Kidney tubule cell (primary cell): ENCODE measurements at regions not wholly inside any gene's neighbourhood (a gene's known extent, or its start where the extent isn't known, plus 50 kb on each side); places are given as distances from the start of the nearest gene placed in this dataset.
A peak's percentile ranks its signal among the peaks of the same experiment; 100 is the strongest.

Source experiments
- DNase-seq: peaks from one replicate; pipeline ENCODE4 v3.0.0-alpha.2; 2018; ENCODE audit warnings: low spot score

GRCh38 chr16:13552960-13553257, 367.0 kb upstream of the ERCC4 start:
- DNase-seq, result no peak

GRCh38 chr16:13553453-13553985, 366.4 kb upstream of the ERCC4 start:
- peak; percentile 26 for DNase-seq

DNA sequence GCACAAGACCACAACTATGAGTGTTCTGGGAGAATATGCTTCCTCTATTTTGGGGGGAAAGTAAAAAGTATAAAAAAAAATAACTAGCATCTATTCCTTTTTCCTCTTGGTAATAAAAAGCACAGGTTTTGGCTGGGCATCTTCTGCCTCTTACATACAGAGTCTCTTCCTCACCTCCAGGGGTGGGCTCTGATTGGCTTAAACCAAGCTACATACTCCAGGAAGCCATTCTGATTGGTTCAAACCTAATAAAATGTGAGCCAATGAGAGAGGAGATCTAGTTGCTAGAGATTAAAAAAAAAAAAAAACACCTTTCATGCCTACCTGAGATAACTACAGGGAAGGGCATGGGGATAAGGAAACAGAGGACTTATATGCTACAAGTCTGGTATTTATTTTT, 365.9 kb upstream of the ERCC4 start:
- no peak for DNase-seq

GRCh38 chr16:13554643-13555042, 365.3 kb upstream of the ERCC4 start:
- no peak for DNase-seq

DNA sequence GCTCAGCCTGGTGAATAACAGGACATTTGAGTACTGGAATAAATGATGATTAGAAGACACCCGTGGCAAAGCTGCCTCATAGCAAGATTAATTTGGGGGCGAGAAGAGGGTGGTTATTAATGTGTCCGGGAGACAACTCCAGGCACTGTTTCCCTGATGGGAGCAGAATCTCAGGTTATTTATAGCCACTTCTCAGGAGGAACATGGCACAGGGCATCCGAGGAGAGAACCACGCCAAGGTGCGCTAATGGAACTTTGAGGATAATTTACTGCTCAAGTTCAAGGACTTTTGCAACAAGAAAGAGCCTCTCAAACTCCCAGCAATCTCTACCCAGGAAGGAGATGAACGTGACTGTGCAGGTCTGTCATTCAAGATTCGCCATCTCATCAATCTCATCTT, 362.5 kb upstream of the ERCC4 start:
- no peak for DNase-seq

DNA sequence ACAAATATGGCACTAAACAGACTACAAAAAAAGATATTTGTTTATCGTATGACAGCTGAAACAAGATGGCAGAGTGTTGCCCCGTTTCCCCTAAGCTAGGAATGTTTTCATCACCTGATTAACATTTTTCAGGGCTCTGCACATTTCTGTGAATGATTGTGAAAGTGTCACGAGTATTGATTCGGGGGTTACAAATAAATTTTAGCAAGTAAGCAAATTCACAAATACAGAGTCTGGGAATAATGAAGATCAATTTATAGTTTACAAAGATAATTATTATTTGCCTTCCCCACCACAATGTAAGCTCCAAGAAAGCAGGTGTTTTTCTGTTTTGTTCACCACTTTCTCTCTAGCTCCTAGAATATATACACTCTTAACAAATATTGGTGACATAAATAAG, 361.2 kb upstream of the ERCC4 start:
- no peak for DNase-seq

GRCh38 chr16:13559624-13560023, 360.3 kb upstream of the ERCC4 start:
- no peak for DNase-seq

DNA sequence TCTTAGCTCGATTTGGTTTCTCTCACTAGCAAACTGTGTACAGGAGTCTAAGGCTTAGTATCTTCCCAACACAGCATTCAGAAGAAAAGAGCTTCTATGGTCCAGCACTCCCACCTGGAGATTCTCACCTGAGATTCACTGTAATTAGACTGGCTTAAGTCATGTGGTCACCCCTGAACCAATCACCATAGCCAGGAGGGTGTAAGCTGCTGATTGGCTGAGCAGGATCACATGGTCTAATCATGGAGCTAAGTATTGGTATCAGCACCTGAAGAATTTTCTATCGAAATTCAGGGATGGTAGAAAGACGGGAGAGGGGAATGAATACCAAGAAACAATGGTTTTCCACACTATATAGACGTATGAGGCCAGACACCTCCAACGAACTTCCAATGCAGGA, 359.8 kb upstream of the ERCC4 start:
- no peak for DNase-seq

GRCh38 chr16:13561291-13562070, 358.5 kb upstream of the ERCC4 start:
- no peak for DNase-seq

GRCh38 chr16:13568803-13569202, 351.2 kb upstream of the ERCC4 start:
- DNase-seq, result no peak

DNA sequence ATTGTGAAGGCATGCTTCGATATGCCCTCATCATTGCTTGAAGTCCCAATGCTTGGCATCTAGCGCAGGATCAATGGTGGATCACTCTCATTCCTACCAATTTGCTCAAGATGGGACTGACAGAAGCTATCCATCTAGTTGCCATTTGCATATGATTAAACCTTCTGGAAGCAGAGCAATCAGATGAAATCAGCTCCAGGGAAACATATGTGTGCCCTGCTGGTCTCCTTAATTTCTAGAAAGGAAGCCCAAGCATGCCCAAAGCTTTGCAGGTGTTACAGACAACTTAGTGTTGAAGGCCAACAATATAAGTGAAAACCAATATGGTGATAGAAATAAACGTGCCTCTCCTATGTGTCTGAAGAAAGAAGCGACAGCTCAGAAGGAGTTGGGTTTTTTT, 350.0 kb upstream of the ERCC4 start:
- no peak for DNase-seq

DNA sequence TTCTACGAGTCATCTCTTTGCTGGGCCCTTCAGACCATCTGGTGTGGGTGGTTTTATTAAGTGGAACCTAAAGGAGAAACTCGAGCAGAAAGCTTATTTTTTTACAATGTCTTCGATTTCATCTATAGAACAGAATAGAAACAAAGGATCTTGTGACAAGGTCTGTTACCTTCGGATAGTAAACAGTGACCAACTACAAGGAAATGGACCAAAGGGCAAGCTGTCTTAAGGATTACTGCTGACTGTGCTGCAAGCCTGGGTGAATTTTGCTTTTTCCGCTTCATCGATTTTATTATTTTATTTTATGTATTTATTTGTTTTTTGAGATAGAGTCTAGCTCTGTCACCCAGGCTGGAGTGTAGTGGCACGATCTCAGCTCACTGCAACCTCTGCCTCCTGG, 348.9 kb upstream of the ERCC4 start:
- peak; percentile 33 for DNase-seq

DNA sequence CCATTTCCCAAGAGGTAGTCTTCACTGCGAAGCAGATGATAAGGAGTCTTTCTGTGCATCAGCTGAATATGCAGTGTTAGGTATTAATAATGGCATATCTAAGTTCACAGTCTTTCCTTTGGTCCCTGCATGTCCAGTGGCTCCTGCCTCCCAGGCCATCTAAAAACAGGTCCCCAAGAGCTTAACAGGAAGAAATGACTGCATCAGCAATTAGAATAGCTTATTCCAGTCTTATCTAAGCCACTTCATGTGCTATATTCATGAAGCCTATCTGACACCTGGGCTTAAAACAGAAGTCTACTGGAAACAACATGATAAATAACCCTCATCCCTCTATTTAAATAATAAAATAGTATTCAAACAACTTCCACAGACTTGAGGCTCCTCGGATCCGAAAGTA, 346.1 kb upstream of the ERCC4 start:
- no peak for DNase-seq

DNA sequence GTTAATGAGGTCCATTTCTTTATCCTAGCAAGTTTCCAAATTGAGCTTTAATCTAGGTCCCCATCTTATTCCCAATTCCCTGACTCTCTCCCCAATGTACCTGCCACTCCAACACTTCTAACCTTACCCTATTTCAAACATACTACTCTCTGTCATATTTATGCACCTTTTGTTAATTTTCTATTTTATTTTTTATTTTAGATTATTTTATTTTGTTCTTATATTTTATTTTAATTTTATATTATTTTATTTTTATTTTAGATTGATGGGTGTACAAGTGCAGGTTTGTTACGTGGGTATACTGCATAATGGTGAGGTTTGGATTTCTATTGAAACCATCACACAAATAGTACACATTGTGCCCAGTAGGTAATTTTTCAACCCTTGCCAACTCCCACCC, 333.9 kb upstream of the ERCC4 start:
- no peak for DNase-seq

DNA sequence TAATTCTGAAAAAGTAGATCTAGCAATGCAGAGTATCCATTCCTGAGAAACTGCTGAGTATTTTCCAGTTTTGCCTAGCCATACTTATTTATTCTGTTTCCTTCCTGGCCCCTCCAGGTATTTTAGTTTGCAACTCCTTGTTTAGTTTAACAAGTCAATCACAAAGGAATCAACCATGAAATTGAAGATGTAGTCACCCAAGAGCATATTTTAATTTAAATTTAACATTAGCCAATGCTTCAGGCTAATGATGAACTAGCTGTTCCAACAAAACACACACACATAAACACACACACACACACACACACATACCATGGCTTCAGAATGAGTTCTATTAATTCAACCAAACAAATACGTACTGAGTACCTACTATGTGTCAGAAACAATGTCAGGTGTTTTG, 332.8 kb upstream of the ERCC4 start:
- no peak for DNase-seq

- DNase-seq, result no peak
Measured at GRCh38 chr16:13594823-13595222, 325.1 kb upstream of the ERCC4 start.

DNA sequence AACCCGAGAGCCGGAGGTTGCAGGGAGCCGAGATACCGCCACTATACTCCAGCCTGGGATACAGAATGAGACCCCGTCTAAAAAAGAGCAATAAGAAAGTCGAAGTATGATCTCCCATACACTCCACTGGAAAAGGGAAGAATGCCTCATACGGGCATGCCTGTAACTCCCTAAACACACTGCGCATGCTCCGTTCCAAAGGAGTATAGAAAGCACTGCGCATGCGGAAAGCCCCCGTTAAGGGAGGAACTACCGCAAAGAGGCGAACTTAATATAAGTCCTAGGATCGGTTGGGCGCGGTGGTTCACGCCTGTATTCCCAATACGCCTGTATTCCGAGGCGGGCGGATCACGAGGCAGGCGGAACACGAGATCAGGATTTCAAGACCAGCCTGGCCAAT, 313.1 kb upstream of the ERCC4 start:
- no peak for DNase-seq

DNA sequence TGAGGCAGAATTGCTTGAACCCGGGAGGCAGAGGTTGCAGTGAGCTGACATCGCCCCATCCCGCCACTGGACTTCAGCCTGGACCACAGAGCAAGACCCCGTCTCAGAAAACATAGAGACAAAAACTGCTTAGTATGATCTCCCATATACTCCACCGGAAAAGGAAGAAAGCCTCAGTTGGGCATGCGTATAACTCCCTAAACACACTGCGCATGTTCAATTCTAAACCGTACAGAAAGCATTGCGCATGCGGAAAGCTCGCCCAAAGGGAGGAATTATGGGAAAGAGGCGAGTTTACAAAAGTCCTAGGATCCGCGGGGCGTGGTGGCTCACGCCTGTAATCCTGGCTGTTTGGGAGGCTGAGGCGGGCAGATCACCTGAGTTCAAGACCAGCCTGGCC, 312.7 kb upstream of the ERCC4 start:
- no peak for DNase-seq

GRCh38 chr16:13611596-13611995, 308.4 kb upstream of the ERCC4 start:
- no peak for DNase-seq

- DNase-seq, result no peak
Measured at GRCh38 chr16:13612623-13613022, 307.3 kb upstream of the ERCC4 start.

DNA sequence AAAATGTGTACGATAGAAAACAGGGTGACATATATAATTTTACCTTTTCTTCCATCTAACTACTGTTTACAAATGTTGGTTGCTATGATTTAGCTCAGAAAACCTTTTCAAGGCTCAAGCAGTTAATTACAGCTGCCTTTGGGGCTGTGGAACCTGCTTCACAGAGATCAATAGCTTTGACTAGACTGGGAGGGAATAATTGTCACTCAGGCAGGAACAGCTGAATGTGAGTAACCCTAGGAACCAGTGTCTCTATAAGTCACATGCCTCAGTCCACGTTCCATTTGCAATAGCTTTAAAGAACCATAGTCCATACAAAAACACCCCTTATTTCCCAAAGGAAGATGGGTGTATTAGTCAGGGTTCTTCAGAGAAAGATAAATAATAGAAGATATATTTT, 306.8 kb upstream of the ERCC4 start:
- no peak for DNase-seq

DNA sequence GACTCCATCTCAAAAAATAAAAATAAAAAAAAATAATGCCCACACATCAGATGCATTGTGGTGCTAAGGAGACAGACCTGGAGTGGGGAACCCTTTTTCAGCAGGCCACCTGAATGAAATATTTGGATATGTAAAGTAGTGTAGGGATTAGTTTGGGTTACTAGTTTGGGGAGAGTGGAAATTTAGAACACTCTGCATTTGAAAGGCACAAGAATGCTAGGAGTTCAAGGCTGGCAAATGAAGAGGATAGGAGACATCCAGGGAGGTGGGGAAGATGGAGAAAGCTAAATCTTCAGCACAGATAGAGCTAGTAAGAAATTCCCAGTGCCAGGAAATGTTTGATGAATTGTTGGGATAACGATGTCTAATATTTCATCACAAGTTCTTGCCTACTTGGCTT, 298.3 kb upstream of the ERCC4 start:
- no peak for DNase-seq

DNA sequence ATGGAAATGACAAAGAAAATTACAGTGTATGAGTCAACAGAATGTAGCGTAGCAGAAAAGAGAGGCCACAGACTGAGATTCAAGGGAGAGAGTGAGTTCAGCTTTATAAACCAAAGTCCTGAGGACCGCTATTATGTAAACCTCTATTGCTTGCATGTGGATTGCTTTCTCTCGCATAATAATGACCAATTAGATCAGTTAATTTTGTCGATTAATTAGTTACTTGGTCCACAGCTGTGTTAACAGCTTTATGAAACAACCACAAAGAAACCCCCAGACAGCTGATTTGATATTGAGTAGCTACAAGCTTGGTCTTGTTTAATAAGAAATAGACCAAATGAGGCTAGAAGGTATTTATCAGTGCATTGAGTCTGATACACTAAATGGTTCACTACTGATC, 291.8 kb upstream of the ERCC4 start:
- no peak for DNase-seq

GRCh38 chr16:13629704-13630103, 290.2 kb upstream of the ERCC4 start:
- no peak for DNase-seq

DNA sequence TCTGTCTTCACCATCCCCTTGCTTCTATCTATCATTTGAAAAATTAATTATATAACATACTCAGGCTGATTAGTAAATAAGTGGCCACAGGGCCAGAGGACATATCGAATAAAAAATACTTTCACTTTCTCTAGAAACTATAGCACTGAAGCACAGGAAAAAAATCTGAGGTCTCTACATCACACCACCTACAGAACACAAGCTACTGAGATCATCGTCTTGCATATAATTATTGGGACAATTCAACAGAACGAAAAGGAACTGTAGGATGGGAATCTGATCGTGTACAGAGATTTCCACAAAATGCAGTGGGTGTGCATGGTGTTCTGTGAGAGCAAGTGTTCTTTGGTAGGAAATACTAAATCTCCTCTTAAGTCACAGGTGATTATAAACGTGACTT, 289.6 kb upstream of the ERCC4 start:
- DNase-seq, result no peak
